ENCODE measurements at regions not wholly inside any gene's neighbourhood (a gene's known extent, or its start where the extent isn't known, plus 50 kb on each side); places are given as distances from the start of the nearest gene placed in this dataset.

DNA sequence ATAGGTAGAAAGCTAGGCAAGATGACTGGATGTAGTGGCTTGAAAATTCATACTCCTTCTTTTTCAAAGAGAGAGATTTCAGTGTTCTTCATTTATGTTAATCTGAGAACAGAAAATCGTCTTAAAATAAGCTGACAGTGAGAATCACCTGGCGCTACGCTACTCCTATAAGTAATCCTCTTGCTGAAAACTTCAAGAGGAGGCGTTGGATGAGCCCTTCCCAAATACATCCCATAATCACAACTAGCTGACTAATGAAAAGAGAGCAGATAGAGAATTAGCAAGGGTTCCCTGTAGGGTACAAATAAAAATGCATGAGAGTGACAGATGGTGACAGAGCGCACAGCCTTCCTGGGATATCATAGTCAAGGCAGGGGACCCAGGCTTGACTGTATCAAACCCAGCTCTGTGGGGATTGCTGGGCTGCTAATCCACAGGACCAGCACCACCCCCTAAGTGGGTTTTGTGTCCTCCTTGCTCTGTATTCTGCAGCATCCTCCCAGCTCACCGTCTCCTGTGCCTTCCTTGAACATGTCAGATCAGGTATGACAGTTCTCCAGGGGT lies 280.2 kb downstream of the SP3 start (continued):
- TF ChIP-seq, protein P1, sequence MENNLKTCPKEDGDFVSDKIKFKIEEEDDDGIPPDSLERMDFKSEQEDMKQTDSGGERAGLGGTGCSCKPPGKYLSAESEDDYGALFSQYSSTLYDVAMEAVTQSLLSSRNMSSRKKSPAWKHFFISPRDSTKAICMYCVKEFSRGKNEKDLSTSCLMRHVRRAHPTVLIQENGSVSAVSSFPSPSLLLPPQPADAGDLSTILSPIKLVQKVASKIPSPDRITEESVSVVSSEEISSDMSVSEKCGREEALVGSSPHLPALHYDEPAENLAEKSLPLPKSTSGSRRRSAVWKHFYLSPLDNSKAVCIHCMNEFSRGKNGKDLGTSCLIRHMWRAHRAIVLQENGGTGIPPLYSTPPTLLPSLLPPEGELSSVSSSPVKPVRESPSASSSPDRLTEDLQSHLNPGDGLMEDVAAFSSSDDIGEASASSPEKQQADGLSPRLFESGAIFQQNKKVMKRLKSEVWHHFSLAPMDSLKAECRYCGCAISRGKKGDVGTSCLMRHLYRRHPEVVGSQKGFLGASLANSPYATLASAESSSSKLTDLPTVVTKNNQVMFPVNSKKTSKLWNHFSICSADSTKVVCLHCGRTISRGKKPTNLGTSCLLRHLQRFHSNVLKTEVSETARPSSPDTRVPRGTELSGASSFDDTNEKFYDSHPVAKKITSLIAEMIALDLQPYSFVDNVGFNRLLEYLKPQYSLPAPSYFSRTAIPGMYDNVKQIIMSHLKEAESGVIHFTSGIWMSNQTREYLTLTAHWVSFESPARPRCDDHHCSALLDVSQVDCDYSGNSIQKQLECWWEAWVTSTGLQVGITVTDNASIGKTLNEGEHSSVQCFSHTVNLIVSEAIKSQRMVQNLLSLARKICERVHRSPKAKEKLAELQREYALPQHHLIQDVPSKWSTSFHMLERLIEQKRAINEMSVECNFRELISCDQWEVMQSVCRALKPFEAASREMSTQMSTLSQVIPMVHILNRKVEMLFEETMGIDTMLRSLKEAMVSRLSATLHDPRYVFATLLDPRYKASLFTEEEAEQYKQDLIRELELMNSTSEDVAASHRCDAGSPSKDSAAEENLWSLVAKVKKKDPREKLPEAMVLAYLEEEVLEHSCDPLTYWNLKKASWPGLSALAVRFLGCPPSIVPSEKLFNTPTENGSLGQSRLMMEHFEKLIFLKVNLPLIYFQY (CRISPR knock-in tag; IDR thresholded peaks at IDR 0.05; ENCODE audit: borderline replicate concordance), result no peak
- TF ChIP-seq PLRG1 (conservative IDR thresholded peaks at IDR 0.05) (no peak), HNRNPK (IDR thresholded peaks at IDR 0.05; ENCODE audit: low read depth, low read length, poor library complexity, severe bottlenecking) (no peak), ZFP37 (CRISPR knock-in tag; IDR thresholded peaks at IDR 0.05; ENCODE audit: borderline replicate concordance) (no peak)

DNA sequence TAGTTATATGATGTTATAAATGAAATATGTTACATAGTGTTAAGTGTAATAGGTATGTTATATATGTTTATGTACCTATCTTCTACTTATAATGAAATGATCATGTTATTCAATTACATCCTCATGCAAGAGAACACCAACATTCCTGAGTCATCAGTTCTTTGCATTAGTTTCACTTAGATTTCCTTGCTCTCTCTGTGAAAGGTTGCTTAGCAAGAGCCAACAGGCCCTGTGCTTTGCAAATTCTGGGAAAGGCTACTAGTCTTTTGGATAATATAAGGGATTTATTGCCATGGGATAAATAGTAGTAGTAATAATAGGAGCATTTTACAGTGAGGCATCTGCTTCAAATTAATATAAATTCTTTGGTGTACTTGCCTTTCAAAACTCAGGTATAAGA lies 274.8 kb downstream of the SP3 start:
- no peaks in the 10 kb centered on the region for H4K20me1 ChIP-seq (ENCODE audit: insufficient read depth, low read length)
- BruUV-seq (replicated peaks), result no TSS peak
- H3K27me3 ChIP-seq (ENCODE audit: control insufficient read depth in 1 of 2, insufficient read depth in 2 of 2, low read length in 2 of 2), result peaks cover 0 to 3% of the 10 kb centered on the region in 2 experiments; a peak in 1 of 5 replicates
- in situ Hi-C loops (cut with HindIII; ENCODE audit: extremely low pct_ligation_motif_present, low pct_unique_long_range_greater_than_20kb), result no loop called here
- no peak overlapping the region for H3K27ac ChIP-seq (ENCODE audit: extremely low read length, insufficient read depth, low read length)
- DNase-seq (ENCODE audit: low spot score), result no peak
- no peak overlapping the region for H3K9ac ChIP-seq (ENCODE audit: insufficient read depth, low read depth, low read length)
- H3K9me3 ChIP-seq (ENCODE audit: low read length), result no peaks in the 10 kb centered on the region
- no peaks in the 10 kb centered on the region for H3K79me2 ChIP-seq (ENCODE audit: insufficient read depth, low read length)
- no peak for FAIRE-seq
- H3K36me3 ChIP-seq (replicated peaks in 1 of 2; ENCODE audit: control insufficient read depth in 1 of 2, insufficient read depth in 2 of 2, low read length in 2 of 2), result no peaks in the 10 kb centered on the region
- ATAC-seq, result no peak
- H3K4me2 ChIP-seq (ENCODE audit: low read depth, low read length), result no peak overlapping the region
- CTCF ChIA-PET (ENCODE audit: low intra/inter-chr PET ratio, low total read pairs), result no interaction called here
- TF ChIP-seq MAFF (IDR thresholded peaks at IDR 0.05; ENCODE audit: low read depth, low read length) (peak; percentile 75), SIX1 (CRISPR knock-in tag; IDR thresholded peaks at IDR 0.05; ENCODE audit: borderline replicate concordance) (no peak), HMG20B (CRISPR knock-in tag; conservative IDR thresholded peaks at IDR 0.05) (no peak), TAF15 (IDR thresholded peaks at IDR 0.05; ENCODE audit: low read depth, low read length, poor library complexity, severe bottlenecking) (no peak), MAFK (conservative IDR thresholded peaks at IDR 0.05 in 1 of 2, IDR thresholded peaks at IDR 0.05 in 1 of 2; ENCODE audit: low read length in 2 of 2) (peak; percentile 70 to 84)
- H3K4me3 ChIP-seq (replicated peaks in 1 of 3; ENCODE audit: insufficient read depth in 1 of 3, low read depth in 2 of 3, low read length in 3 of 3), result no peak overlapping the region
- H2AFZ ChIP-seq (ENCODE audit: low read length), result no peak overlapping the region
- H3K4me1 ChIP-seq (ENCODE audit: insufficient read depth, low read length), result no peaks in the 10 kb centered on the region
- intact Hi-C loops (cut with micrococcal nuclease; ENCODE audit: unreplicated experiment), result no loop called here
- POLR2A ChIA-PET, result no interaction called here

All from HepG2 (cell line).